ENCODE measurements at regions not wholly inside any gene's neighbourhood (a gene's known extent, or its start where the extent isn't known, plus 50 kb on each side); places are given as distances from the start of the nearest gene placed in this dataset.

GRCh38 chr18:78664048-78664447 lies 315.6 kb upstream of the SALL3 start:
- DNase-seq = peak; percentile 65
- 80 to 91% (median 86%) methylated on average over 13 of the region's 13 CpGs for WGBS, 5 donors
- TF ChIP-seq POLR2AphosphoS5 (IDR thresholded peaks at IDR 0.05) (no peak), POLR2A (IDR thresholded peaks at IDR 0.05) (no peak)
- TF ChIP-seq, protein P1, sequence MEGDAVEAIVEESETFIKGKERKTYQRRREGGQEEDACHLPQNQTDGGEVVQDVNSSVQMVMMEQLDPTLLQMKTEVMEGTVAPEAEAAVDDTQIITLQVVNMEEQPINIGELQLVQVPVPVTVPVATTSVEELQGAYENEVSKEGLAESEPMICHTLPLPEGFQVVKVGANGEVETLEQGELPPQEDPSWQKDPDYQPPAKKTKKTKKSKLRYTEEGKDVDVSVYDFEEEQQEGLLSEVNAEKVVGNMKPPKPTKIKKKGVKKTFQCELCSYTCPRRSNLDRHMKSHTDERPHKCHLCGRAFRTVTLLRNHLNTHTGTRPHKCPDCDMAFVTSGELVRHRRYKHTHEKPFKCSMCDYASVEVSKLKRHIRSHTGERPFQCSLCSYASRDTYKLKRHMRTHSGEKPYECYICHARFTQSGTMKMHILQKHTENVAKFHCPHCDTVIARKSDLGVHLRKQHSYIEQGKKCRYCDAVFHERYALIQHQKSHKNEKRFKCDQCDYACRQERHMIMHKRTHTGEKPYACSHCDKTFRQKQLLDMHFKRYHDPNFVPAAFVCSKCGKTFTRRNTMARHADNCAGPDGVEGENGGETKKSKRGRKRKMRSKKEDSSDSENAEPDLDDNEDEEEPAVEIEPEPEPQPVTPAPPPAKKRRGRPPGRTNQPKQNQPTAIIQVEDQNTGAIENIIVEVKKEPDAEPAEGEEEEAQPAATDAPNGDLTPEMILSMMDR (IDR thresholded peaks at IDR 0.05 in 8 of 11, conservative IDR thresholded peaks at IDR 0.05 in 3 of 11) = no peak

GRCh38 chr18:78664848-78665247 lies 314.8 kb upstream of the SALL3 start:
- Histone ChIP-seq H3K27me3 (replicated peaks in 1 of 7) (peaks cover 0 to 8% (median 0%) of the 10 kb centered on the region in 7 donors), H3K27ac (no peak overlapping the region), H3K4me1 (no peaks in the 10 kb centered on the region), H3K36me3 (no peaks in the 10 kb centered on the region), H3K4me3 (no peak overlapping the region), H3K9me3 (no peaks in the 10 kb centered on the region)
- intact Hi-C loops (cut with DNase I; ENCODE audit: low total_unique reads) = no loop called here
- DNase-seq = no peak
- TF ChIP-seq POLR2AphosphoS5 (IDR thresholded peaks at IDR 0.05) (no peak), POLR2A (IDR thresholded peaks at IDR 0.05) (no peak)
- TF ChIP-seq, protein P1 (IDR thresholded peaks at IDR 0.05 in 8 of 11, conservative IDR thresholded peaks at IDR 0.05 in 3 of 11) = no peak
- WGBS, 5 donors = 82 to 95% (median 90%) methylated on average over 5 of the region's 5 CpGs

More at GRCh38 chr18:78664048-78664447, 315.6 kb upstream of the SALL3 start:
- H3K4me3 ChIP-seq = no peak overlapping the region
- H3K4me1 ChIP-seq = no peaks in the 10 kb centered on the region
- no peaks in the 10 kb centered on the region for H3K36me3 ChIP-seq
- intact Hi-C loops (cut with DNase I; ENCODE audit: low total_unique reads) = no loop called here
- no peaks in the 10 kb centered on the region for H3K9me3 ChIP-seq
- peaks cover 0 to 16% (median 0%) of the 10 kb centered on the region in 7 donors for H3K27me3 ChIP-seq (replicated peaks in 1 of 7)
- H3K27ac ChIP-seq = no peak overlapping the region

- Histone ChIP-seq H3K27ac (no peak overlapping the region), H3K4me3 (no peak overlapping the region), H3K4me1 (no peaks in the 10 kb centered on the region), H3K27me3 (replicated peaks in 1 of 7) (peaks cover 0 to 2% (median 0%) of the 10 kb centered on the region in 7 donors), H3K9me3 (no peaks in the 10 kb centered on the region), H3K36me3 (no peaks in the 10 kb centered on the region)
- TF ChIP-seq, protein P1 (IDR thresholded peaks at IDR 0.05 in 8 of 11, conservative IDR thresholded peaks at IDR 0.05 in 3 of 11) = no peak
- 86 to 90% (median 88%) methylated on average over 10 of the region's 10 CpGs for WGBS, 5 donors
- no peak for DNase-seq
- intact Hi-C loops (cut with DNase I; ENCODE audit: low total_unique reads) = no loop called here
Measured at GRCh38 chr18:78665644-78666043, 314.0 kb upstream of the SALL3 start.

DNA sequence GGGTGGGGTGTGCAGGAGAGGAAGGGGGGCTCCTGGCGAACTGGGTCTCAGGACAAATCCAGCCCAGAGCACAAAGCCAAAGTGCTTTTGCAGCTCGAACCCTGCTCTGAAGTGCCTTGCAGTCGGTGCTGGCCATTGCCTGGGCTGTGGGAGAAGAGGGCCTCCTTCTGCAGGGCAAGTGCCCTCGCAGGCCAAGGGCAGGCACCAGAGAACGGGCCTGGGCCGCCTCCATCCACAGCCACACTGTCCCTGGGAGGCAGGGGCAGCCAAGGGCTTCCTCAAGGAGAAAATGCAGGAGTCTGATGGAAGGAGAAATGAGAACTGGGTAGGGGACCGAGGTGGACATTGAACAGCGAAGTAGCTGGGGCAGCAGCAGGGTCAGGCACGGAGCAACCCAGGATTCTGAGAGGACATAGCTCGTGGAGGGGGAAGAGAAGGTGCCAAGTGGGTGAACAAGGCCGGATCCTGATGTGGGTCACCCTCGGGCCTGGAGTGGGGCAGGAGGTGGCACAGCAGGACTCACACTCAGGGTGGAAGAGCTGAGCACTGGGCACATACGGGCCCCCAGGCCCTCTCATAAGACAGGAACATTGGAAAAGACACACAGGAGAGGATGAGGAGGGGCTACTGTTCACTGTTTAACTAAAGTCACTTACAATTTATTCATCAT lies 312.8 kb upstream of the SALL3 start:
- intact Hi-C loops (cut with DNase I; ENCODE audit: low total_unique reads) = no loop called here
- H3K27me3 ChIP-seq (replicated peaks in 1 of 7) = peaks cover 0 to 11% (median 0%) of the 10 kb centered on the region in 7 donors
- no peaks in the 10 kb centered on the region for H3K4me1 ChIP-seq
- peak; percentile 54 for DNase-seq
- no peaks in the 10 kb centered on the region for H3K9me3 ChIP-seq
- 79 to 90% (median 82%) methylated on average over 13 of the region's 13 CpGs for WGBS, 5 donors
- H3K27ac ChIP-seq = no peak overlapping the region
- H3K36me3 ChIP-seq = no peaks in the 10 kb centered on the region
- no peak overlapping the region for H3K4me3 ChIP-seq
- TF ChIP-seq POLR2AphosphoS5 (IDR thresholded peaks at IDR 0.05) (no peak), POLR2A (IDR thresholded peaks at IDR 0.05) (no peak)
- TF ChIP-seq, protein P1 (IDR thresholded peaks at IDR 0.05 in 8 of 11, conservative IDR thresholded peaks at IDR 0.05 in 3 of 11) = no peak

Data from spleen (tissue), 11 donors.